PC-9 (cell line): ENCODE measurements at regions not wholly inside any gene's neighbourhood (a gene's known extent, or its start where the extent isn't known, plus 50 kb on each side); places are given as distances from the start of the nearest gene placed in this dataset.
"Not testable (repeated sequence)": the region's sequence is repeated elsewhere in the genome, so short reads cannot be mapped to it uniquely, and the experiment has no call there.

ENCODE experiments used
- BruUV-seq: library from RNA; stranded (reverse); fragments of 400-500 nt; replicated peaks from 2 replicates; lab custom pipeline; 2021; lab: Mats Ljungman, UMichigan
- CTCF ChIA-PET: fragments of 300-600 bp; sonication (Branson Sonifier 250); formaldehyde crosslinking; loops from one replicate; lab custom pipeline; 2022; ENCODE audit warnings: antibody characterized with exemption; lab: Charles Lee
- POLR2A ChIA-PET: fragments of 300-600 bp; sonication (Branson Sonifier 250); formaldehyde crosslinking; loops from one replicate; lab custom pipeline; 2022; ENCODE audit warnings: antibody characterized with exemption; ENCODE audit not compliant: unreplicated experiment; lab: Charles Lee
- DNase-seq, 2 experiments: peaks; one replicate each; pipeline versions ENCODE4 v3.0.0 to v3.0.0-alpha.2; 2015 to 2022; ENCODE audit warnings: mixed read lengths in 1 of 2
- H2AFZ ChIP-seq: fragments of 200-600 bp; sonication (generic); 2 replicates; pipeline ENCODE4 v1.8.1; 2017; ENCODE audit warnings: antibody characterized with exemption
- H3F3A ChIP-seq: fragments of 200-600 bp; sonication (generic); 2 replicates; pipeline ENCODE4 v1.8.1; 2017; ENCODE audit warnings: antibody characterized with exemption, mild to moderate bottlenecking, low read depth; ENCODE audit not compliant: insufficient read depth
- H3K27ac ChIP-seq: fragments of 200-600 bp; sonication (generic); 2 replicates; pipeline ENCODE4 v1.6.1; 2016; ENCODE audit warnings: mixed run types
- H3K27me3 ChIP-seq: fragments of 200-600 bp; sonication (generic); 2 replicates; pipeline ENCODE4 v1.6.1; 2016; ENCODE audit warnings: low read depth, mixed run types; ENCODE audit not compliant: insufficient read depth
- H3K36me3 ChIP-seq: fragments of 200-600 bp; sonication (generic); 2 replicates; pipeline ENCODE4 v1.6.1; 2016; ENCODE audit warnings: low read depth, mixed run types
- H3K4me1 ChIP-seq: fragments of 200-600 bp; sonication (generic); replicated peaks from 2 replicates; pipeline ENCODE4 v1.6.1; 2016; ENCODE audit warnings: mixed run types; ENCODE audit not compliant: insufficient read depth
- H3K4me2 ChIP-seq: fragments of 200-600 bp; sonication (generic); 2 replicates; pipeline ENCODE4 v1.6.1; 2017; ENCODE audit warnings: mixed run types
- H3K4me3 ChIP-seq: fragments of 200-600 bp; sonication (generic); 2 replicates; pipeline ENCODE4 v1.6.1; 2016; ENCODE audit warnings: mixed run types
- H3K79me2 ChIP-seq: fragments of 200-600 bp; sonication (generic); 2 replicates; pipeline ENCODE4 v1.6.1; 2017; ENCODE audit warnings: low read depth, mixed run types
- H3K9me2 ChIP-seq: fragments of 200-600 bp; sonication (generic); 2 replicates; pipeline ENCODE4 v1.8.1; 2017; ENCODE audit warnings: mild to moderate bottlenecking; ENCODE audit not compliant: insufficient read depth
- H3K9me3 ChIP-seq: fragments of 200-600 bp; sonication (generic); 2 replicates; pipeline ENCODE4 v1.8.1; 2016; ENCODE audit warnings: low read depth; ENCODE audit not compliant: insufficient read depth
- H4K20me1 ChIP-seq: fragments of 200-600 bp; sonication (generic); 2 replicates; pipeline ENCODE4 v1.8.1; 2017; ENCODE audit not compliant: insufficient read depth
- intact Hi-C: fragments of 100-400 bp; cut with micrococcal nuclease; formaldehyde crosslinking; loops from one replicate; pipeline ENCODE4 v1.10.0; 2022; ENCODE audit not compliant: unreplicated experiment

- CTCF ChIA-PET, H3K27me3 ChIP-seq, H3K27ac ChIP-seq, DNase-seq, H3K79me2 ChIP-seq, H3K4me1 ChIP-seq, H3K9me3 ChIP-seq, H3K36me3 ChIP-seq, BruUV-seq, H3F3A ChIP-seq, H3K9me2 ChIP-seq, H4K20me1 ChIP-seq, POLR2A ChIA-PET, H3K4me3 ChIP-seq, intact Hi-C loops, H2AFZ ChIP-seq, H3K4me2 ChIP-seq: not testable (repeated sequence)
Observed at GRCh38 chrX:3911012-3911411, 197.6 kb upstream of the PRKX start.

GRCh38 chrX:3910611-3911010 is 197.2 kb upstream of the PRKX start:
- BruUV-seq, H3K79me2 ChIP-seq, POLR2A ChIA-PET, DNase-seq, CTCF ChIA-PET, H3K36me3 ChIP-seq, H3F3A ChIP-seq, H3K4me2 ChIP-seq, H3K9me3 ChIP-seq, H3K27ac ChIP-seq, H2AFZ ChIP-seq, H3K4me3 ChIP-seq, H3K4me1 ChIP-seq, H4K20me1 ChIP-seq, intact Hi-C loops, H3K27me3 ChIP-seq, H3K9me2 ChIP-seq: not testable (repeated sequence)

GRCh38 chrX:3905522-3906258 is 192.2 kb upstream of the PRKX start:
- H3K9me2 ChIP-seq, H3K4me3 ChIP-seq, H3K27me3 ChIP-seq, H3K9me3 ChIP-seq, H3K36me3 ChIP-seq, BruUV-seq, H2AFZ ChIP-seq, POLR2A ChIA-PET, H3K79me2 ChIP-seq, DNase-seq, H3K27ac ChIP-seq, H4K20me1 ChIP-seq, CTCF ChIA-PET, H3F3A ChIP-seq, H3K4me1 ChIP-seq, intact Hi-C loops, H3K4me2 ChIP-seq: not testable (repeated sequence)

- BruUV-seq, H3K9me2 ChIP-seq, H3K4me2 ChIP-seq, intact Hi-C loops, DNase-seq, H3F3A ChIP-seq, H3K36me3 ChIP-seq, H3K27me3 ChIP-seq, H3K79me2 ChIP-seq, H2AFZ ChIP-seq, CTCF ChIA-PET, H4K20me1 ChIP-seq, H3K4me3 ChIP-seq, H3K27ac ChIP-seq, H3K4me1 ChIP-seq, H3K9me3 ChIP-seq, POLR2A ChIA-PET: not testable (repeated sequence)
Observed at GRCh38 chrX:3902222-3902621, 188.8 kb upstream of the PRKX start.

- CTCF ChIA-PET, H3K9me2 ChIP-seq, H4K20me1 ChIP-seq, H3K79me2 ChIP-seq, H3K4me2 ChIP-seq, H3K4me3 ChIP-seq, H3K36me3 ChIP-seq, BruUV-seq, H3K27me3 ChIP-seq, DNase-seq, H3K27ac ChIP-seq, H3F3A ChIP-seq, H2AFZ ChIP-seq, POLR2A ChIA-PET, H3K4me1 ChIP-seq, intact Hi-C loops, H3K9me3 ChIP-seq: not testable (repeated sequence)
Observed at GRCh38 chrX:3896755-3897154, 183.3 kb upstream of the PRKX start.

- H4K20me1 ChIP-seq, H3K4me2 ChIP-seq, H3K27ac ChIP-seq: not testable (repeated sequence)
Observed at GRCh38 chrX:3882553-3882920, 169.1 kb upstream of the PRKX start.

GRCh38 chrX:3881898-3882552 is 168.6 kb upstream of the PRKX start:
- H4K20me1 ChIP-seq, POLR2A ChIA-PET, H3K27ac ChIP-seq, H3F3A ChIP-seq, CTCF ChIA-PET, H2AFZ ChIP-seq, intact Hi-C loops, BruUV-seq, H3K27me3 ChIP-seq, H3K9me2 ChIP-seq, H3K79me2 ChIP-seq, H3K4me1 ChIP-seq, H3K4me2 ChIP-seq, H3K9me3 ChIP-seq, DNase-seq, H3K36me3 ChIP-seq, H3K4me3 ChIP-seq: not testable (repeated sequence)

More at GRCh38 chrX:3882553-3882920, 169.1 kb upstream of the PRKX start:
- H3K27me3 ChIP-seq, H2AFZ ChIP-seq, DNase-seq, H3K9me3 ChIP-seq, H3K79me2 ChIP-seq, H3K4me3 ChIP-seq, H3F3A ChIP-seq, POLR2A ChIA-PET, H3K36me3 ChIP-seq, BruUV-seq, CTCF ChIA-PET, H3K4me1 ChIP-seq, H3K9me2 ChIP-seq, intact Hi-C loops: not testable (repeated sequence)
